ENCODE measurements at regions not wholly inside any gene's neighbourhood (a gene's known extent, or its start where the extent isn't known, plus 50 kb on each side); places are given as distances from the start of the nearest gene placed in this dataset.

DNA sequence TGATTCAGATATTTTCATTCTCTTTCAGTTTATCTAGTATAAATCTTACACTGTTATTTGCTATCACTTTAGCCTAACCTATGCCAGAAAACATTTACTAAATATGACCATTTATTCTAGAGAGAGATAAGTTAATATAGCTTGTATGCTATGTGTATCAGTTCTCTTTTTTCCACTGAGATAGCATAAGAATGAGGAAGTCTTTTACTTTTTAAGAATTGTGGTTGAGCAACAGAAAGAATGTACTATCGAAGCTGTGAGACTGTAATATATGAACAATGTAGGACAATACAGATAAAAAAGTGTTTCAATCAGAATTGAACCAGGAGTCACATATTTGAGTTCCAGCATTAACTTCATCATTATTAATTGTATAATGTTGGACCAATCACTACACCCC lies 479.9 kb upstream of the PLXNA2 start:
- TF ChIP-seq CTCF (IDR thresholded peaks at IDR 0.05) (no peak), POLR2A (IDR thresholded peaks at IDR 0.05) (no peak)

Data from lower leg skin (tissue), 3 donors.